Colonic mucosa (tissue), 4 donors: ENCODE measurements at regions not wholly inside any gene's neighbourhood (a gene's known extent, or its start where the extent isn't known, plus 50 kb on each side); places are given as distances from the start of the nearest gene placed in this dataset.
"Not testable (repeated sequence)": the region's sequence is repeated elsewhere in the genome, so short reads cannot be mapped to it uniquely, and the experiment has no call there.

ENCODE experiments used
- DNase-seq: peaks from one replicate; pipeline ENCODE4 v3.0.0-alpha.2; 2020
- H3K27ac ChIP-seq: fragments of 200-600 bp; one replicate; pipeline ENCODE4 v1.8.0; 2021
- H3K27me3 ChIP-seq: fragments of 200-600 bp; one replicate; pipeline ENCODE4 v1.8.0; 2021
- H3K36me3 ChIP-seq: fragments of 200-600 bp; one replicate; pipeline ENCODE4 v1.8.0; 2021
- H3K4me1 ChIP-seq: fragments of 200-600 bp; one replicate; pipeline ENCODE4 v1.8.0; 2021; ENCODE audit warnings: mild to moderate bottlenecking
- H3K4me3 ChIP-seq: fragments of 200-600 bp; one replicate; pipeline ENCODE4 v1.8.0; 2021
- H3K9ac ChIP-seq, 2 donors: one replicate each; pipeline ENCODE4 v1.7.0; 2013; ENCODE audit warnings: control low read depth in 2 of 2, low read depth in 2 of 2, low read length in 2 of 2
- H3K9me3 ChIP-seq: fragments of 200-600 bp; one replicate; pipeline ENCODE4 v1.8.0; 2021
- intact Hi-C: fragments of 100-400 bp; cut with DNase I; formaldehyde crosslinking; loops from one replicate; pipeline ENCODE4 v1.14.1; 2022
- TF ChIP-seq, protein P1 (sequence below): fragments of 200-600 bp; IDR thresholded peaks from one replicate; pipeline ENCODE4 v1.8.0; 2022; ENCODE audit warnings: antibody characterized with exemption, mild to moderate bottlenecking
- donor health status: healthy.
- donor health status: DM: no; HTN: no; CAD: no.
- donor health status: DM: no; HTN: no; CAD: no.

DNA sequence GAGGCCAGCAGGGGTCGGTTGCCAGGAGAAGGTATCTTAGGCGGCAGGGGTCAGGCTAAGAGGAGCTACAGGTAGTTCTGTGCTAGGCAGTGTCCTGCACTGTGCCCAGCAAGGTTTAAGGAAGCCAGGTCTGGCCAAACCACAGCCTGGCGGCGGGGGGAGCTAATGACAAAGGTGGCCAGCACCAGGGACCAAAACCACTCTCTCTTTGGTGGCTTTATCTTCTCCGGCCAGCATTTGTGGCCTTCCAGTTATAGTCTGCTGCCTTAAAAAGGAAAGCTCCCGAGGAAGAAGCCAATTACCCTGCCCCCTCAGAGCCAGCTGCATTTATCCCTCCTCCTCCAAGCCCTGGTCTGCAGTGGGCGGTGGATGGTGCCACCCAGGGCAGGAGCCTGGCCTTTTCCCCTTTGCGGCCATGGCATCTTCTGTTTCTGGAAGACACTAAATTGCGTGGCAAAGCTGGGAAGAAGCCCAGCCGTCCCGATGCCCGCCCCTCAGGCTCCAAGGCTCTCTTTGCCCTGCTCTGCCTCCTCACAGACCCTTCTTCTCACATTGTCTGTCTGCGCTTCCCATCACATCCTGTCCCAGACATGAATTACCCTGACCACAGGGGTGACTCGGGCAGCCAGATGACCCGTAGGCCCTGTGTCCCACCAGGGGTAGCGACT lies 94.6 kb downstream of the EN1 start:
- Histone ChIP-seq H3K27me3 (no peaks in the 10 kb centered on the region), H3K4me1 (no peaks in the 10 kb centered on the region), H3K36me3 (no peaks in the 10 kb centered on the region), H3K9me3 (no peaks in the 10 kb centered on the region), H3K9ac (no peak overlapping the region), H3K4me3 (no peak overlapping the region), H3K27ac (no peak overlapping the region)
- DNase-seq = no peak
- TF ChIP-seq, protein P1, sequence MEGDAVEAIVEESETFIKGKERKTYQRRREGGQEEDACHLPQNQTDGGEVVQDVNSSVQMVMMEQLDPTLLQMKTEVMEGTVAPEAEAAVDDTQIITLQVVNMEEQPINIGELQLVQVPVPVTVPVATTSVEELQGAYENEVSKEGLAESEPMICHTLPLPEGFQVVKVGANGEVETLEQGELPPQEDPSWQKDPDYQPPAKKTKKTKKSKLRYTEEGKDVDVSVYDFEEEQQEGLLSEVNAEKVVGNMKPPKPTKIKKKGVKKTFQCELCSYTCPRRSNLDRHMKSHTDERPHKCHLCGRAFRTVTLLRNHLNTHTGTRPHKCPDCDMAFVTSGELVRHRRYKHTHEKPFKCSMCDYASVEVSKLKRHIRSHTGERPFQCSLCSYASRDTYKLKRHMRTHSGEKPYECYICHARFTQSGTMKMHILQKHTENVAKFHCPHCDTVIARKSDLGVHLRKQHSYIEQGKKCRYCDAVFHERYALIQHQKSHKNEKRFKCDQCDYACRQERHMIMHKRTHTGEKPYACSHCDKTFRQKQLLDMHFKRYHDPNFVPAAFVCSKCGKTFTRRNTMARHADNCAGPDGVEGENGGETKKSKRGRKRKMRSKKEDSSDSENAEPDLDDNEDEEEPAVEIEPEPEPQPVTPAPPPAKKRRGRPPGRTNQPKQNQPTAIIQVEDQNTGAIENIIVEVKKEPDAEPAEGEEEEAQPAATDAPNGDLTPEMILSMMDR = no peak
- intact Hi-C loops = no loop called here

DNA sequence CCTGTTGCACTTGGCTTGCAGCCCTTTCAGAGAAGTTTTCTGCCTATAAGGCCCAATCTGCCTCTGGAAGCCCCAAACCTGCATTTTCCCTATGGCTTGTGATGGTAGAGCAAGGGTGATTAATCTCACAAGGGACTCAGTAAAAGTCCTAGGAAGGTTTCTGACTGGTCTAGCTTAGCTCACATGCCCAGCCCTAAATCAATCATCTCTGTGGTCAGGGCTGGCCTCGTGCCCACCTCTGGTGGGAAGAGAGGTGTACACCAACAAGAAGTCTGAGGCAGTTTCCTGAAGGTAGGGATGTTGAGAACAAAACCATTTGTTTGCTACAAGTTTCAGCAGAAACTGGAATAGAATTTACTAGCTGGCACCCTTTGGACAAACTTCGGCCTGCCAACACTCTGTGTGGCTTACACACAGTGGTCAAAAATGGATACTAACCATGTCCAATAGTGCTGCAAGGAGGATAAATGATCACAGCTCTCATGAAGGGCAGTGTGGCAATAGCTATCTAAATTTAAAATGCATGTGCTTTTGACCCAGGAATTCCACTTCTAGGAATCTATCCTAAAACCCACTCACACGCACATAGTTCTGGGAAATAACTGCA lies 96.4 kb downstream of the EN1 start:
- no peaks in the 10 kb centered on the region for H3K36me3 ChIP-seq
- H3K4me3 ChIP-seq = no peak overlapping the region
- TF ChIP-seq, protein P1 = no peak
- no peaks in the 10 kb centered on the region for H3K9me3 ChIP-seq
- H3K9ac ChIP-seq = no peak overlapping the region
- H3K4me1 ChIP-seq = no peaks in the 10 kb centered on the region
- no peak for DNase-seq
- no peak overlapping the region for H3K27ac ChIP-seq
- intact Hi-C loops = no loop called here
- H3K27me3 ChIP-seq = no peaks in the 10 kb centered on the region

DNA sequence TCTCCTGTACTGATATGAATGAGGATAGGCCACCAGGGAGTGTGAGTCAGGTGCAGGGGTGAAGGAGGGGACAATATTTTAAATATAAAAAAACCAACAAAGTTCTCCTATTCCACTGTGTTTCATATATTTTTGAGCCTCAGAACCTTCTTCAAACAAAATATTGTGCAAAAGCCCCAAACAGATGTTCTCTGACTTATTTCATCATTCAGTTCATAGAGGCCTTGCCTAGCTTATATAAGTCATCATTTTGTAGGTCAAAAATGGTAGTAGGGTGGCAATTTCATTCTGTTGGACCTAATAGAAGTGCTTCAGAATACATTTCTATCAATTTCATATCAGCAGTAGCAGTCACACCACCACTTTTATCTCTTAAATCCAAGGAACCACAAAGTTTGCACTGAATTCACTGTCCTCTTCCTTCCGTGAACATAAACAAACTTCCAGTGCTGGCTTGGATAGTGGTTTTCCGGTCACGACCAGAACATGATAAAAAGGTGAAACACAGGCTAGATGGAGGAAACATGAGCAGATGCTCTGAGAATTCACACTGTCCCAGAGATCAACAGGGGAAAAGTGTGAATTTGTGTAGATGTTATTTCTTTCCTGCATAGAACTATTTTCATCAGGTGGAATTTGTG lies 99.1 kb downstream of the EN1 start:
- TF ChIP-seq, protein P1 = no peak
- no peaks in the 10 kb centered on the region for H3K9me3 ChIP-seq
- no peak overlapping the region for H3K9ac ChIP-seq
- no peaks in the 10 kb centered on the region for H3K27me3 ChIP-seq
- no peak for DNase-seq
- H3K27ac ChIP-seq = no peak overlapping the region
- no peaks in the 10 kb centered on the region for H3K36me3 ChIP-seq
- H3K4me1 ChIP-seq = no peaks in the 10 kb centered on the region
- intact Hi-C loops = no loop called here
- no peak overlapping the region for H3K4me3 ChIP-seq

DNA sequence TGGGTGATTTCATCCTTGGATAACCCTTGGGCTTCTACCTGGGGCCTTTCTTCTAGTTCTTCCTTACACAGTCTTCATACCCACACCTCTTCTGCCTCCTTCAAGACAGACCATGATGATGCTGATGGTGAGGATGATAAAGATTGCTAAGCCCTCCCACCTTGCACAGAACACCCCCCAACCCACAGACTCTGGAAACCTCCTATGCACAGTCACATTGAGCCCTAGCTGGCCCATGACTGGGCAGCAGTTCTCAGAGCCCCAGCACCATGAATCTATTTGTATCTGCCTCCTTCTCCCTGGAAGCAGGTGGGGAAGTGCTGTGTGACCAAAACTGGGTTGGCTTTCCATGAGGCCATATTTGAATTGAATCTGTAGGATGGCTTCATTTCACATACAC lies 99.8 kb downstream of the EN1 start:
- intact Hi-C loops = no loop called here
- Histone ChIP-seq H3K36me3 (no peaks in the 10 kb centered on the region), H3K27me3 (no peaks in the 10 kb centered on the region), H3K9ac (no peak overlapping the region), H3K9me3 (no peaks in the 10 kb centered on the region), H3K4me3 (no peak overlapping the region), H3K4me1 (no peaks in the 10 kb centered on the region), H3K27ac (no peak overlapping the region)
- DNase-seq = no peak
- TF ChIP-seq, protein P1 = no peak

DNA sequence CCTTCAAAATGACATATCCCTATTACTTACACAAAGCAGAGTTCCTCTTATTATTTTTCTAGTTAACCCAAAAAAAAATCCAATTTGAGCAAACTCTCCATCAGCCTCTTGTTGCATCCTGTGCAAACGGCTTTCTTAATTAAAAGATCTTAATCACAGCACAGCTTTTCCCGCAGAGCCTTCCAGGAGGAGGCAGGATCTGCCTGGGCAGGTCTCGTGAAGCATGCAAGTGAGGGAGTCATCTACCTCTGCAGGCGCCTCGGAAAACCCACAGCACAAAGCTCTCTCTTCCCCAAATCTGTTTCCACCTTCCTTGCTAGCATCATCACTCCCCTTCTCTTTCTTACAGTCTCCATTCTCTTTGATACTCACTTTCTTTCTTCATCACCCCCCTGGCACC lies 100.4 kb downstream of the EN1 start:
- Histone ChIP-seq H3K9ac (no peak overlapping the region), H3K4me1 (no peaks in the 10 kb centered on the region), H3K27ac (no peak overlapping the region), H3K36me3 (no peaks in the 10 kb centered on the region), H3K9me3 (no peaks in the 10 kb centered on the region), H3K27me3 (no peaks in the 10 kb centered on the region), H3K4me3 (no peak overlapping the region)
- intact Hi-C loops = no loop called here
- TF ChIP-seq, protein P1 = no peak
- DNase-seq = no peak

DNA sequence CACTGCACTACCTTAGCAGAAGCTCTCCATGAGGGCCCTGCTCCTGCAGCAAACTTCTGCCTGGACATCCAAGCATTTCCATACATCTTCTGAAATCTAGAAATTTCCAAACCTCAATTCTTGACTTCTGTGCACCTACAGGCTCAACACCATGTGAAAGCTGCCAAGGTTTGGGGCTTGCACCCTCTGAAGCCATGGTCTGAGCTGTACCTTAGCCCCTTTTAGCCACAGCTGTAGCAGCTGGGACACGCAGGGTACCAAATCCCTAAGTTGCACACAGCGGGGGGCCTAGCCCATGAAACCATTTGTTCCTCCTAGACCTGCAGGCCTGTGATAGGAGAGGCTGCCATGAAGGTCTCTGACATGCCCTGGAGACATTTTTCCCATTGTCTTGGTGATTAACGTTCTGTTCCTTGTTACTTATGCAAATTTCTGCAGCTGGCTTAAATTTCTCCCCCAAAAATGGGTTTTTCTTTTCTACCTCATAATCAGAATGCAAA lies 102.7 kb downstream of the EN1 start:
- H3K27ac ChIP-seq, H3K4me1 ChIP-seq, H3K36me3 ChIP-seq, H3K9me3 ChIP-seq, H3K9ac ChIP-seq, DNase-seq, intact Hi-C loops, H3K4me3 ChIP-seq, H3K27me3 ChIP-seq: not testable (repeated sequence)
